ENCODE measurements at regions not wholly inside any gene's neighbourhood (a gene's known extent, or its start where the extent isn't known, plus 50 kb on each side); places are given as distances from the start of the nearest gene placed in this dataset.

- no peak for DNase-seq
- Histone ChIP-seq H3K9me3 (ENCODE audit: severe bottlenecking) (no peaks in the 10 kb centered on the region), H3K36me3 (peaks cover 89% of the 10 kb centered on the region), H3K4me3 (ENCODE audit: low read depth, low read length) (no peak overlapping the region), H3K27ac (no peak overlapping the region), H3K27me3 (ENCODE audit: insufficient read depth, low read depth, severe bottlenecking) (no peaks in the 10 kb centered on the region)
- no peak for TF ChIP-seq CTCF (IDR thresholded peaks at IDR 0.05; ENCODE audit: low read depth, low read length)
These were observed 78.2 kb downstream of the NCOR2 start for GRCh38 chr12:124489220-124489619.

- Histone ChIP-seq H3K27ac (no peak overlapping the region), H3K4me3 (ENCODE audit: low read depth, low read length) (no peak overlapping the region), H3K36me3 (peaks cover 89% of the 10 kb centered on the region), H3K27me3 (ENCODE audit: insufficient read depth, low read depth, severe bottlenecking) (no peaks in the 10 kb centered on the region), H3K9me3 (ENCODE audit: severe bottlenecking) (no peaks in the 10 kb centered on the region)
- no peak for TF ChIP-seq CTCF (IDR thresholded peaks at IDR 0.05; ENCODE audit: low read depth, low read length)
- no peak for DNase-seq
These were observed 78.9 kb downstream of the NCOR2 start for GRCh38 chr12:124488520-124488919.

- DNase-seq: no peak
These were observed 79.6 kb downstream of the NCOR2 start for GRCh38 chr12:124487834-124488165.

GRCh38 chr12:124487066-124487833 is 80.2 kb downstream of the NCOR2 start:
- Histone ChIP-seq H3K9me3 (ENCODE audit: severe bottlenecking) (no peaks in the 10 kb centered on the region), H3K4me3 (ENCODE audit: low read depth, low read length) (no peak overlapping the region), H3K27me3 (ENCODE audit: insufficient read depth, low read depth, severe bottlenecking) (no peaks in the 10 kb centered on the region), H3K27ac (no peak overlapping the region), H3K36me3 (peaks cover 89% of the 10 kb centered on the region)
- no peak for DNase-seq
- no peak for TF ChIP-seq CTCF (IDR thresholded peaks at IDR 0.05; ENCODE audit: low read depth, low read length)

More at GRCh38 chr12:124487834-124488165, 79.6 kb downstream of the NCOR2 start:
- Histone ChIP-seq H3K27ac (no peak overlapping the region), H3K9me3 (ENCODE audit: severe bottlenecking) (no peaks in the 10 kb centered on the region), H3K4me3 (ENCODE audit: low read depth, low read length) (no peak overlapping the region), H3K27me3 (ENCODE audit: insufficient read depth, low read depth, severe bottlenecking) (no peaks in the 10 kb centered on the region), H3K36me3 (peaks cover 89% of the 10 kb centered on the region)
- TF ChIP-seq CTCF (IDR thresholded peaks at IDR 0.05; ENCODE audit: low read depth, low read length): no peak

GRCh38 chr12:124486346-124486963 is 81.0 kb downstream of the NCOR2 start:
- H3K9me3 ChIP-seq (ENCODE audit: severe bottlenecking): no peaks in the 10 kb centered on the region
- TF ChIP-seq CTCF (IDR thresholded peaks at IDR 0.05; ENCODE audit: low read depth, low read length): no peak
- no peak overlapping the region for H3K4me3 ChIP-seq (ENCODE audit: low read depth, low read length)
- DNase-seq: no peak
- no peak overlapping the region for H3K27ac ChIP-seq
- H3K36me3 ChIP-seq: peaks cover 89% of the 10 kb centered on the region
- H3K27me3 ChIP-seq (ENCODE audit: insufficient read depth, low read depth, severe bottlenecking): no peaks in the 10 kb centered on the region
